ENCODE measurements at regions not wholly inside any gene's neighbourhood (a gene's known extent, or its start where the extent isn't known, plus 50 kb on each side); places are given as distances from the start of the nearest gene placed in this dataset.

DNA sequence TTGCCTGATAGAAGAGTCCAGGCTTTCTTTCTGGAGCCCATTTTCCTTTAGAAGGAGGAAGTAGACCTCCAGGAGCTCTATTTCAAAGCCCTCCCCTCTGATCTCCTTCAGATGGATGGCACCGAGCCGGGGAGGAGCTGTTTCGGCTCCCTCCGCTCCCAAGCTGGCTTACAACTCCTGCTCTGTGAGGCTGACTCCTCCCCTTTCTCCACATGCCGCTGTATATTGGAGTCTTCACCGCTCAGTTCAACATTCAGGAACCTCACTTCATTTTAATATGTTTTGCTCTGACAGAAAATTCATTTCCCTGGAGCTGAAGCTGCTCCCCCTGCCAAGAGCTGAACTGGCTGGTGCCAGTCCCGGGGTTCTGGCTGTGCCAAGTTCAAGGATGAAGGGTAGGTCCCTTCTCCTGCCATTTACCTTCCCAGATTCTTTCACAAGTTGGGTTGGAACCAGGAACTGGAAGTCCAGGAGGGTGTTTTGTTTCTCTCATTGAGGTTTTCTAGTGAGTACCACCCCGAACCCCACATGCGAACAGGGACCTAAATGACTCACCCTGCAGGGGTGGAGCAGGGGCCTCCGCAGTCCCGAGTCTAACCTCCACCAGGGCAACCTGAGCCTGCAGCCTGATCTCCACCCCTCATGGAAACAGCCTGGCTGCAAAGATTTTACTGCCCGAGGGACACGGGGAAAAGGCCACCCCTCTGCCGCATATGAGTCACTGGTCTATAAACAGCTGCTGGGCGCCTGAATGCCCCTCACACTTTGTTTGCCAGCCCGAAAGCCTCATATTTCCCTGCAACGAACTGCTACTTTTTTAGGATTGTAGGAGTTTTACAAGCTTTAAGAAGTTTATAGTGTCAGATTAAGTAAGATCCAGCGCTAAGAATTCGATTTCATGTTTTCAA is 68.6 kb upstream of the FOXA2 start:
- DNase-seq, result no peak

DNA sequence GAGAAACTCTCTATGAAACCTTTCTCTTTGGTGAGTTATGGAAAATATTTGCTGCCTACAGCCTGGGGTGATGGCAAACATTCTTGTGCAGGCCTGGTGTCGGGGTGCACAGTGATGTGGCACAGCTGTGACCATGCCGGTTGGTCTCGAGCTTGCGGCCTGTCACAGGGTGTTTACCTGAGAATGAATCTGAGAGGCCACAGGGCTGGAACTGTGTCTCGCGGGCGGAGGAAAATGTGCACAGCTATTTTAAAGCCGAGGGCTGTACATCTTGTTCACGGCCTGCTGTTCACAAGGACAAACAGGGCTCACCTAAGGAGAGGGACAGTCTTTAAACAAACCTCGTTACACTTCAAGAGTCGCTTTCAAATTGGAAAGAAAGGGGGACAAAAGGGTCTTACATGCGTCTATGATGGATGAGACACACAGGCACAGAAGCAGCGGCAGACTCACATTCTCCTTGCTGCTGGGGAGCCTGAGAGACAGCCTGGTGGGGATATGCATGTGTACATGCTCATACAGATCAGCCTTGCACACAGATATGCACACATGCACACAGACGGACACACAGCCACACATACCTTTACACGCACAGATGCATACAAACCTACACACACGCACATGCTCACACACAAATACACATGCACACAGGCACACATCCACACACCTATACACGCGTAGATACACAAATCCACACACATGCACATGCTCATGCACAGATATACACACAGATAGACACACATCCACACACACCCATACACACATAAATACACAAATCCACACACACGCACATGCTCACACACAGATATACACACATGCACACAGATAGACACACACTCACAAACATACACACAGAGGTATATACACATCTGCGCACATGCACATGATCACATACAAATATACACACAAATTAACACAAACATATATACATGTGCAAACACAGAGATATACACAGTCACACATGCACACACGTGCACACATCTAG is 69.6 kb upstream of the FOXA2 start:
- no peak for DNase-seq

DNA sequence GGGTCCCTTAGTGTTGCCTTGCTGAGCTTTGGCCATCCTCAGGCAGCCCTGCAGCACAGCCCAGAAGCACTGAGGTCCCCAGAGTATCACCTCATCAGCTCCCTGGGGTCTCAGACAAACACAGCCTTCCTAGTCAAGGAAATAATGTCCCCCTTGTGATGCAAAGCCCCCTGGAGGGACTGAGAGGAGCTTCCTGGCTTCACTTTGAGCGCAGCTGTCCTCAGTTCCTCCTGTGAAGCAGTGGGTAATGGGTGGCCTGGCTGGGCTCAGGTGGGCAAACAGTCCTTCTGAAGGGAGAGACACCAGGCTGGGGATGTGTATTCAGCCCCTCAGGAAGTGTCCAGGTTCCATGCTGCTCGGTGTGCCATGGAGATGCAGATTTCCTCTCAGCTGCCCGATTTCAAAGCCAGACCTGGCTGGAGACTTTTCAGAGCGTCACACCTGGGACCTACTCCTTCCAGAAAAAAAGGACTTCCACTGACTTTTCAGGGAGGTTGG is 79.2 kb upstream of the FOXA2 start:
- no peak for DNase-seq

DNA sequence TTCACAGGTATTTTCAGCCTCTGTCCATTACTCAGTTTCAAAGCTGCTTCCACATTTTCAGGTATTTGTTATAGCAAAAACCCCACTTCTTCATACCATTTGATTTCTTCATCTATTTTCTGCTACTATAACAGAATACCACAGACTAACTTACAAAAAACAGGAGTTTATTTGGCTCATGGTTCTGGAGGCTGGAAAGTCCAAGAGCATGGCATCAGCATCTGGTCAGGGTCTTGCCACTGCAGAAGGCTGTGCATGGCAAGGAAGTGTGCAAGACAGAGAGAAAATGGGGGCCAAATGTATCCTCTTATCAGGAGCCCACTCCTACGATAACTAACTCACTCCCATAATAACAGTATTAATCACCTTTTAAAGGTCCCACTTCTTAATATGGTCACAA is 82.8 kb upstream of the FOXA2 start:
- no peak for DNase-seq

DNA sequence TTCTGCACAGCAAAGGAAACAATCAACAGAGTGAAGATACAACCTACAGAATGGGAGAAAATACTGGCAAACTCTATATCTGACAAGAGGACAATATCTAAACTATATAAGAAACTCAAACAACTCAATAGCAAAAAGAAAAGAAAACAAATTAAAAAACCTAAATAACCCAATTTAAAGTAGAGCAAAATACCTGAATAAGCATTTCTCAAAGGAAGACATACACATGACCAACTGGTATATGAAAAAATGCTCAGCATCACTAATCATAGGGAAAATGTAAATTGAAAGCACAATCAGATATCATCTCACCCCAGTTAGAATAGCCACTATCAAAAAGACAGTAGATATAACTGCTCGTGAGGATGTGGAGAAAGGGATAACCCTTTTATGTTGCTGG is 87.8 kb upstream of the FOXA2 start:
- DNase-seq, result no peak

DNA sequence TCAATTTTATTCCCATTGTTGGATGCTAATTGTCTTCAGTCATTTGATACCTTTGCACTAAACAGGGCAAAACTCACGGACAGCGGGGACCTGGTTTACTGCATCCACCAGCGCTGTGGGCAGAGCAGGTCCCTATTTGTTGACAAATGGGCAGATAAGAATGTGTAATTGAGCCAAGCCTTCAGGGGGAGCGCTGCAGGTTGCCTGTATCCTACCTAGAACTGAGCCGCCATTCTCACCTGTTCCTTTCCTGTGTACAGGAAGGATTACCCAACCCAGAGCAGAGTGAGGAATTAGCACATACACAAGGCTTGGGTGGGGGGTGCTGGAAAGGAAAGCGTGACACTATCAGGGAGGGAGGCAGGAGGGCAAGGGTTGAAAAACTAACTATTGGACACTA is 89.1 kb upstream of the FOXA2 start:
- no peak for DNase-seq

DNA sequence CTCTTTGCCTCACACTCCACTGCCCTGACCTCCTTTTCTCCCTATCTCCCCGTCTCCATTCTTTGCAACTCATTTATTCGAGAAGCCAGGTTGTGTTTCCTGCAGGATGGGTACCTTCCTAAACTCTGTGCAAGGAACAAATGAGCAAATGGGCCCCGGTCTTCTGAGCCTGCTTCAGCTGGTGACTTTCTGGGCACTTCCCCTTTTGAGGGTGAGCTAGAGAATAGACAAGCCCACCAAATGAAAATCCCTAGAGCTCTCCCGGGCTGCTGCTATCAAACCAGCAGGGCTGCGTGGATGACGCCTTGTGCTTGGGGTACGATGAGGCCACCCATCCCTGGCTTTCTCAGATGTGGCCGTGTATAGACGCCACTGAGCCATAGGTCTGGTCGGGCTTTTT is 91.0 kb upstream of the FOXA2 start:
- DNase-seq, result no peak

DNA sequence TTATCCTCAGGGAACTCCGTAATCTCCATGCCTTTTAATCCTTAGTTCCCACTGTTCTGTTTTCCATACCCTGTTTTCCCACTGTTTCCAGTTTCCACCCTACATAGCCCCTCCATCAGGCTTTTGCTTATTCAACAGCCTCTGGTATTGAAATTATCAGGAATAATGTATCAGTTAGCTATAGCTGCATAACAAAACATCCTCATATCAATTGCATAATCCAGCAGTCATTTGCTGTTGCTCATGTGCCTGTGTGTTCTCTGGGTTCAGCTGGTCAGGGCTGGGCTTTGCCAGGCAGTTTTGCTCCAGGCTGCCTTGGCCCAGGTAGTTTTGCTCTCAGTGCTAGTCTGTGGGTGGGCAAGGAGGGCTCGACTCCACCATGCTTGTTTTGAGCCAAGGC is 94.3 kb upstream of the FOXA2 start:
- DNase-seq, result no peak

DNA sequence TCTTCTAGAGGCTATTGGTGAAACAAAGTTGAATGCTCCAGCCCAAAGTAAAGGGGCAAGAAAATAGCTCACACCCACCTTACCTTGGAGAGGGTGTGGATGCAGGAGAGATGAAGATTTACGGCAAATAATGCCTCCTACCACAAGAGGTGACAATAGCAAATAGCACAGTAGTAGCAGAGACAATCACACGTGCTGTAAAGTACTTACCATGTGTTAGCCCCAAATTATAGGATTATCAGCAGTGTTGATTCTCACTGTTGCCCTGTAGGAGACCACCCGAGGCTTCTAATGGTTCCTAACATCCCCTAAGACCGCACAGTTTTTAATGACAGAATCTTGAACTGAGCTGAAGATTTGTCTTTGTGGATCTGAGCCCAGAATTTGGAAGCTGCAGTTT is 94.8 kb upstream of the FOXA2 start:
- no peak for DNase-seq

DNA sequence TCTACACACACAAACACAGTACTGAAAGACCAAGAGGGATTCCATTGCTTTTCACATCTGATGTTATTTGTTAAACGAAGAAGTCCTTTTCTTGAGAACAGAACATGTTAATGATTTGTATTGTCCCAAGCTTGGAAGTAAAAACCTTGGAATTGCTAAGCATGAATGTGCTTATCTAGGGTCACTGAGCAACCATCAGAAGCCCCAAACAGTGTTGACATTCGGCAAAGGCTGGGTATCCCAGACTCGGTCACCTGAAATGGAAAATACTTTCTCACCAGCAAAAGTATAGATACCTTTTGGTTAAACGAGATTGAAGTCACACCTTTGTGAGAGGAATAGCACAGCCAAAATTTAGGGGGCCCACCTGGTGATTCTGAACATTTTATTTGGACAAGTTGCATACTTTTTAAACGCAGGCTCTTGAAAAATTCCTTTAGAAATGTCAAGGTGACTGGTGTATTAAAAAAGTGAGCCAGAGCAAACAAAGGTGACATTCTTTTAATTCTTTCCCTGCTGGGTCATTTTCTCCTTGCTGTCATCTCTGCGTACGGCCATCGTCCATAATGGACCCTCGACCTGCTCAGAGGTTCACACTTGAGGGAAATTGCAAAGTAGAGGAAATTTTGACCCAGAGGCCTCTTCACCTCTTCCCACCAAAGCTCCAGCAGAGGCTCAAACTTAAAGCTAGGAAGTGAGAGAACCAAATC is 95.8 kb upstream of the FOXA2 start:
- DNase-seq, result no peak

DNA sequence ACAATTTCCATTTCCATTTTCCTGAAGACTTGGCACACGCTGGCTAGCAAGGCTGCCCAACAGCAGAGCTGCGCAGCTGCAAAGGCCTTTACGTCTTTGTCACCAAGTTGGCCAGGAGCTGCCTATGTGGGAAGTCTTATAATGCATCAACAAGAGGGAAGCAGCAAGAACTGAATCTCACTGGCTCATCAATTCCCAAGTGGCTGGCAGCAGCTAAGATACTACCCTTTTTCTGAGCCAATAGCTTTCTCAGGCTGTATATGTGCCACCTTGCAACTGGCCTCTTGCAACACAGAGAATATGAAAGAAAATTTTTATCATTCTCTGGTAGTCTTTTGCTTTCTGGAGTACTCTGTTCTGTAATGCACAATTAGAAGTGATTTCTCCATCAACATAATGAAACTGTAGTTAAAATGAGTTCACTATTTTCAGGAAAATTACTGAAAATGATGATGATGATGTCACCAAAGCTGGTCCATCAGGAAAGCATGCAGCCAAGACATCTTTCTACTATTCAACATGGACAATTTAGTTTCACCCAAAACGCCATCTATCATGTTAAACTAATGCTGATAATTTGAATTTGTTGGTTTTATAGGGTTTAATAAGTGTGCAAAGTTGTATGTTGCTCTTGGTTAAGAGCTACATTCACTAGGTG is 97.3 kb upstream of the FOXA2 start:
- DNase-seq, result no peak

DNA sequence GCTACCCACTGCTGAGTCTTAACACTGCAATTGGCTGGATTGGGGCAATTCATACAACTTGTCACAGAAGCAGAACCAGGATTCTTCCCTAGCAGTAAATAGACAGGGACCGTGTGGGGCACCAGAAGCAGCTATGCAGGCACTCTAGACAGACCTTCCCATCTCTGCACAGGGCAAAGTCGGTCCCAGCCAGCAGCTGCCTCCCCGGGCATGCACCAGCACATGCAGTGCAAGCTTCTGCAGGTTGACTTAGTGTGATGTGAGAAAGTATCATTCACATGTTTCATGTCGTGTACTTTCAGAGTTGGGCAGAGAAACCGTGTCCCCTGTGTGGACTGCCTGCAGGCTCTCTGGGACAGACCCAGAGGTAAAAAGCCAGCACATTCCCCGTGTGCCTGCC is 98.0 kb upstream of the FOXA2 start:
- no peak for DNase-seq

DNA sequence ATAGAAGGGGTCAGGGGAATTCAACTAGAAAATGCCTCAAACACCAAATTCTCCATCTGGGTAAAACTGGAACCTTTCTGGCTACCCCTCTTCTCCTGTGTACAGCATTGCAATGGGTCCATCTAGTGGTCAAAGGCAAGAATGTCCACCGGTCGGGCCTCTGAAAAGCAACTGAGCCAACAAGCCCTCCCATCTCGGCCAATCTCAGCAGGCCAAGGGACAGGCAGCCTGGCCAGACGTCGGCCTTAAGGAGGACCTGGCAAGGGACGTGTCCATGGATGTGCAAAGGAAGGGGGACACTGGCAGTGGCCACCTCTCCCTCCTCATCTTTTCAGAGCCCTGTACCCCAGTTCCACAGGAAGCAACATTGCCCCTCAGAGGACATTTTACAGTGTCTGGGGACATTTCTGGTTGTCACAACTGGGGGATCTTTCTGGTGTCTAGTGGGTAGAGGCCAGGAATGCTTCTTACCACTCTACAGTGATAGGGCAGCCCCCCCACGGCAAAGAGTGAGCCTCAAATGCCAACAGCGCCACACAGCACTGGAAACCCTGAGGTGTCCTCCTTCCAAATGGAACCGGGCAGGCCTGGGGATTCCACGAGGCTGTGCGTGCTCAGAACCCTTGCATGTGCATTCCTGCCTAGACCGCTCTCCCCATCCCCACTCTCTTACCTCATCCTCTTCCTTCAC is 99.8 kb upstream of the FOXA2 start:
- peak in 1 of 5 experiments; percentile 24 for DNase-seq

DNA sequence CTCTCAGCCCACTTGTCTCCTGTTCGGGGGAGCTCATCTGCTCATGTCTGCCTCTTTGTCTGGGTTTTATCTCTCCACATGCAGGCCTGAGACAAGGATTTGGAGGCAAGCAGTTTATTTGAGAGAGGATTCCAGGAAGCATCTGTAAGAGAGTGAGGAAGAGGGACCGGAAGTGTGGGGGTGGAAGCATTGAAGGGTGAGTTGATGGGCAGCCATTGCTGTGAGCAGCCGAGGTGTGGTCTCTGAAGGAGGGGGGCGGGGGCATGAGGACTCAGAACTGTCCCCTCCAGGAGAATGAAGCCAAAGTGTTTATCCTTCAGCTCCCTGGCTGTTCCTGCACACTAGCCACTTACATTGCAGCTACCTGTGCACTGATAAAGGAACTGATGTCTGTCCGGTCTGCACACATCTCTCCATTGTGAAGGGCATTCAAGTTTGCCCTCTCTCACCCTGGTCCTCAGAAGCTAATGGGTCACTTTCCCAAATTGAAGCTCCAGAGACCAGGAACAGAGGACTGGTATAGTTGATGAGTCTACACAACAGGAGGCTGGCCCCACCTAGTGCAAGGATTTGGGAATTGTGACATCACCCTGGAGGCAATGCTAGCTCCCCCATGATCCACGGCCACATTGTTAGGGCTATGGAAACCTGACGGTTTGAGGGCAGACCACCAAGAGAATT is 100.5 kb upstream of the FOXA2 start:
- no peak for DNase-seq

DNA sequence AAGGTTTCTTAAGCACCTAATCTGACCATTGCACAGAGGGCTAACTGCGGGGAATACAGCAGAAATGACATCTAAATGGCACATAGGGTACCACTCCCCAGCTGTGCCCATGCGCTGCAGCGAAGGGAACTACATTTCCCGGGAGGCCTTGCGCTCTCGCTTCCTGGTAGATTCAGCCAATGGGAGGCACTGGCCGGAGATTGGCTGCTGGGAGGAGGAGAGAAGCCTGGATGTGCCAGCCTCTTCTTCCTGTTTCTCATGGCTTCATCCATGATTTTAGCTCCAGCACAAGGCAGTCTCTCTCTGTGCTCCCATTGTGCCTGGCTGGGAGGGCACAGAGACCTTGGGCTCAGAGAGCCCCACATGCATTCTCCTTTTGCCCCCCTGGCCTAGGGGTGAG is 101.7 kb upstream of the FOXA2 start:
- DNase-seq, result peak in 1 of 5 experiments; percentile 8

DNA sequence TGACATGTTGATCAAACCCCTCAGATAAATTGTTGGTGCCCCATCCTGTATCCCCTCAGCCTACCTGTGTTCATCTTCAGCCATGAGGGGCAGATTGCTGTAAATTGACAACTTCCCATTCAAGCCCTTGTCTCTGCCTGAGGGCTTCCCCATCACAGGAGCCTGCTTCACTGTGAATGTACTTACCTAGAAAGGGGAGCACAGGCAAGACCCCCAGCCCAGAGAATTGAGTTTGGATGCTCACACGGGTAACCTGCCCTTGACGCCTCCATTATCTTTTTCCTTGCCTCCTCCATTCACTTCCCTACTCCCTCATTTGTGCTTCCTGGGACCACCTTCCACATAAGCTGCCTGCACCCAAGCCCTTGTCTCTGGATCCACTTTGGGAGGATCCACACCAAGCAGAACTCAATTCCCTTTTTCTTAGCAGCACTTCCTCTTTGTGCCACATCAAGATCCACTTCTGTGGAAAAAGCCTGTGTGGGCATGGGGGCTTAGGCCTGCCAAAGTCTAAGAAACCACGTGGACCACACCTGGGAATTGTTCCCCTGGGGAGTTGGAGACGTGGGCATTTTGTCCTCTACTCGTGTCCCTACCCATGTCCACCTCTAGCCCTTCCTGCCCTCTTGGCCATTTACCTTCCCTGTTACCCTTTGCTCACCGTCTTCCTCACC is 103.4 kb upstream of the FOXA2 start:
- no peak for DNase-seq

DNA sequence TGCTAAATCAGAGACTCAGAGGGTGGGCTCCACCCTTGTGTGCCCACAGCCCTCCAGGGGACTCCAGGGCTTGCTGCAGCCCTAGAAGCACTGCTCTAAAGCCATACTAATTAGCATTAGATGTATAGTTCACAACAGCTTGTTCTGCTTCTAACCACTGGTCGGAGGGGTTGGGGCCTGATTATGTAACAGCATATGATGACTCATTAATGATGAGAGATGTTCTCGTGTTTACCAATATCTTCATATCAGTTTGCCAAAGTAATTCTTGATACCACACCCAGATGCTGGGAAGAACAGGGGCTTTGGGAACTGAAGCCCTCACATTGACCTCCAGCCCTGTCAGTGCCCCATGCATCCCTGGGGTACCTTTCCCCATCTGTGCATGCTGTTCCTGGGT is 104.1 kb upstream of the FOXA2 start:
- DNase-seq, result no peak

DNA sequence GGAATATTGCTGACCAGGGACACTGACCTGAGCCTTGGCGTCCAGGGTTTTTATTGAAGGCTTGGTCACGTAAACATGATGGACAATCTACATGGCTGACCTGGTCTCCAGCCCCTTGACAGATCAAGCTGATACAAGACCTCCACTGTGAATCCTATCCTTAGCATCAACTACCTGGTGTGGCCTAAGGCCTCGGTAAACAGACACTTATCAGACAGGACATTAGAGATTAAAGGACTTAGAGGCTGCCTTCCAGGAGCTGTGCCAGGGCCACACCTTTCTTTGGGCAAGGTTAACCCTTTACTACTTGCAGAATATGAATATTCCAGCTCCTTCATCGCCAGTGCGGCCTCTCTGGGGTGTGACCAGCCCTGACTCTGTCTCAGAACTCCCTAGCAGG is 104.9 kb upstream of the FOXA2 start:
- DNase-seq, result no peak

DNA sequence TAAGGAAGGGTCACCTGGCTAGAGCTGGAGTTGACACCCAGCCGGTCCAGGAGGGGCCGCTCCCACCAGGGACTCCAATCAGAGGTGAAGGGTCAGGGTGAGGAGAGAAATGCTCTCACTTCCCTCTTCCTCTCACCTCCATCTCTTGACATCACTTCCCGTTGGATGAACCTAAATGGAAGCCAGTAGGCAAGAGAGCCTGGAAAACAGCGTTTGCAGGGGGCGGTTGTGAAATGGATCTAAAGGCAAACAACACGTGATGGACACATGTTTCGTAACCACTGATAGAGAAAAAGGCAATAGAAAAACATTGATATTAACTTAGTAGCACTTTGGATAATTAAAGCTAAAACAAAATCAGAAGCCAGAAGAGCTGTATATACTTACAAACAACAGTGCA is 105.6 kb upstream of the FOXA2 start:
- DNase-seq, result no peak

DNA sequence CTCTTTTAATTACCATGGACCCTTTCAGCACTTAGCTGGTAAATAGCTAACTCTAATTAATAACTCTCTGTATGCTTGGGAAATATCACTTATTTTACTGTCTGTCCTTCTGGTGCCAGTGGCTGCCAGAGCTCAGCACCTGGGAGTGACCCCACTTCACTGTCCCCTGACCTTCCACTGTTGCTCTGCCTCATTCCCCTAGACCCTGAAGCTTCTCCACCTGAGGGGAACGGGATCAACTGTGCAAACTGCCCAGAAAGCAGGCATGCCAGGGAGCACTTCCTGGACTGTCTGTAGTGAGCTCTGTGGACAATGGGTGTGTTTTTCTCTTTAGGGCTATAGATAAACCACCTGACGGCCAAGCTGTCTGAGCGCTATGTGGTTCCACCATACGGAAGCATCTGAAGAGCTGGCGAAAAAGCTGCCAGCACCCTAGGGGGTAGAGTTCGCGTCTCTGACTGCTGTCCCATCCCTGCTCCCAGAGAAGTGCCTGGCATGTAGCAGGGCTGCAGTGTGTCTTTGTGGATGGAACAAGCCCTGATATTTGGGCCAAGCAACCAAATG is 106.3 kb upstream of the FOXA2 start:
- DNase-seq, result no peak
